NCI-H774 (cell line): ENCODE measurements at regions not wholly inside any gene's neighbourhood (a gene's known extent, or its start where the extent isn't known, plus 50 kb on each side); places are given as distances from the start of the nearest gene placed in this dataset.

Experiments
- DNase-seq: peaks from one replicate; lab custom pipeline; 2025; lab: John Stamatoyannopoulos, UW

DNA sequence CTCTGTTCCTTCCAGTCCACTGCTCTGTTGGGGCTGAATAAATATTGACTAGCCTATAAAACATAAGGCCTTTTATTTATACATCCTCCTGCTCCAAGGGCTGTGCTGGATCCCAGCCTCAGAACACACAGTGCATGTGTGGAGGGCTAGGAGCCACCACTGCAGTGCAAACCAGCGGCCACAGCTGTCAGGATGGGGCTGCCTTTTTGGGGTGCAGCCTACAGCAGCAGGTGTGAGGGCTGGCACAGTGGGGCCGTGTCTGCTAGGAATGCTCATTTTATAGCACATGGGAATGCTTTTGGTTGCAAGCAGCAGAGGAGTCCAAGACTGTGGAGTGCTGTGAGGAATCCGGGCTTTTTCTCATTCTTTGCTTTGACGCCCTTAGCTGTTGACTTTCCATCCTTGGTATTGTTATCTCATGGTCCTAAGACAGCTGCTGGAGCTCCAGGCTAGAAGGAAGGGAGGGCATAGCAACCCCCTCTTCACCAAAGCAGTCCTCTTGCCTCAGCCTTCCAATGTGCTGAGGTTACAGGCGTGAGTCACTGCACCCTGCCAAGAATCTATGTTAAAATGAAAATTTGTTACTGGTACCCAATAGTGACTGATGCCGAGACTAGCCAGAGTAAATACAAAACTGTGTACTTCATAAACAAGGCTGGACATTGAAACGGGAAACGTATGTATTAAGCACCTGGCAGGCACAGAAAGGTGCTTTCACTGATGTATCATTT, 334.3 kb upstream of the GATB start:
- peak; percentile 50 for DNase-seq

DNA sequence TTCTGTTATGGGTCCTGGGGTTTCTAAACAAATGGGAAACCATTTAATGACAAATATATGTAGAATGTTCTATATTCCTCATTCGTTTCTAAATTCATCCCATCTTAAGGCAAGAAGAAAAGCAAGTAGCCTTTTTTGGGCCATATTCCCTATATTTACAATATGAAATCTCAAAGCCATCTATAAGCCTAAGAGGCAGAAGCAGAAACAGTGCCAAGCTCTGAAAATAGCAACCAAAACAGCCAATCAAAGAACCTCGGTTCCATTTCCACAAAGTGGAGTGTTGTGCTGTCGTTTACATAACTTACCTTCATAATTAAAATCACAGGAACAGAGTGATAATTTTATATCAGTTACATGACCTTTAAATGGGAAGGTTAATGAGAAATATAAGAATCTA, 330.6 kb upstream of the GATB start:
- DNase-seq: no peak

DNA sequence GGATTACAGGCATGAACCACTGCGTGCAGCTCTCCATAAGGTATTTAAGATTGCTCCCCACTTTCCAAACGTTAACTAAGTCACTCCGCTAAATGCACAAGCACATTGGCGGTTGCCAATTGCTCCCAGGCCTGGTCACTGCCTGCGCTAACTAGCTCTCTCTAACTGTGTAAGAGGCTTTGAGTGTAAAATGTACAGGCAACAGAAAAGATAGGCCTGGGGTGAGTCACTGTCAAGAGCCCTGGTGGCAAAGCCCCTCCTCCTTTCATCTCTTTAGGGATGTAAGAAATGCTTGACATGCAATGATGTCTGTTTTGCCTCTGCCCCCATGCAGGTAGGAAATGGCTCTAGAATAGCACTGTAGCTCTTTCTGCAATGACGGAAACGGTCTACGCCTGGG, 329.7 kb upstream of the GATB start:
- no peak for DNase-seq

DNA sequence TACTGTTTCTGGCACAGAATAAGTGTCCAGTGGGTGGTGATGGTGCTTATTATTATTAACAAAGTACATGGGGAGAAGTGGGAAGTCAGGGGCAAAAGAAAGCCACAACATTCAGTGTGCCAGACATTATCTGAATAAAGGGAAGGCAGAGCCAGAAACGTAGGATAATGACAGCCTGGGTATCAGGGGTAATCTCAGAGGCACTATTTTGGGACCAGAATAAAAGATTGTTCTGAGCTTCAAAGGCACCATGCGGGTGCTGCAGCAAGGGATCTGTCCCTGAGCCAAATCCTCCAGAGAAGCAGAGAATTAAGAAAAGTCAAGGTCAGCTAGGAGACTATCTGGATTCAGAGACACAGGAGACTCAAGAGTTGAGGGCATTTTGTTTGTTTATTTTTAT, 328.8 kb upstream of the GATB start:
- DNase-seq: no peak

DNA sequence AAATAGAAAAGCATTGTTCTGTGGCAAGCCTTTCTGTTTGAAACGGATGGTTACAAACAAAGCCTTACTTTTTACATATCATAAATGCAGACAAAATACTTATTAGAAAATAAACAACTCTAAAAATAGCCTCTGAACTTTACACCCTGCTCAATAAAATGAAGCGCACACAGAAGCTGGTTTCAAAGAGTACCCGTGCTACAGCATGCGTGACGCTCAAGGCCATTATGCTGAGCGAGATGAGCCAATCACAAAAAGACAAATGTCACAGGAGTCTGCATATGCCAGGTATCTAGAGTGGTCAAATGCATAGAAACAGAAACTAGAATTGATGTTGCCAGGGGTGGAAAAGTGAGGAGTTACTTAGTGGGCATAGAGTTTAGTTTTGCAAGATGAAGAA, 326.5 kb upstream of the GATB start:
- DNase-seq: no peak

DNA sequence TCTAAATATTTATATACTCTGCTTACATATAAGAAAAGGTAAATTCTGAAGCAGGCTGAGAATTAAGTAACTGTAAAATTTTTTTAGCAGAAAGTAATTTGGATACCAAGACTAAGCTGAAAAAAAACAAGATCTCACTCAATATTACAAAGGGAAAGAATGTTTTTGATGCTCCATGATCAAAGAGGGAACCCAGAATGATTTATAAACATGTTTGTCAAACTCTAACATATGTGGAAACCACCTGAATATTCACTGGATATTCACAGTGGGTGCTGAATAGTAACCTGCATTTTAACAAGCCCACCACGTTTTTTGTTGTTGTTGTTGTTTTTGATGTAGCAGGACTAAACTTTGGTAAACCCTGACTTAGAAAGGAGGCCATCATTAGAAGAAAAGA, 324.9 kb upstream of the GATB start:
- no peak for DNase-seq

DNA sequence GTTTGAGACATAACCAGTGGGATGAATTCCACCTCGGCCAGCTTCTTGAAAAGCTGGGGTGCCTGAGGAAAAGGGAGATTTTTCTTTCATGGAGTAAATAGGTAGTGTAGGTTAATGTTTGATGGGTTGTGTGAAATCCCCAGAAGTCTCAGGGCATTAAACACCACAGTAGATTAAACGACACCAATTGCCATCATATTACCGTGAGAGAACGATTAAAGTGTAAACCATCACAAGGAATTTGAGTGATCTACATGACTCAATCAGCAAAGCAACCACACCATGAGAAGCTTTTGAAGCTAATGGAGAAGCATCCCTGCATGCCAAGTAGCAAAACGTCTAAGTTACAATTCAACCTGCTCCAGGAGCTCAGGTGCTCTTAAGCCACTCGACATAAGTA, 322.5 kb upstream of the GATB start:
- DNase-seq: no peak

DNA sequence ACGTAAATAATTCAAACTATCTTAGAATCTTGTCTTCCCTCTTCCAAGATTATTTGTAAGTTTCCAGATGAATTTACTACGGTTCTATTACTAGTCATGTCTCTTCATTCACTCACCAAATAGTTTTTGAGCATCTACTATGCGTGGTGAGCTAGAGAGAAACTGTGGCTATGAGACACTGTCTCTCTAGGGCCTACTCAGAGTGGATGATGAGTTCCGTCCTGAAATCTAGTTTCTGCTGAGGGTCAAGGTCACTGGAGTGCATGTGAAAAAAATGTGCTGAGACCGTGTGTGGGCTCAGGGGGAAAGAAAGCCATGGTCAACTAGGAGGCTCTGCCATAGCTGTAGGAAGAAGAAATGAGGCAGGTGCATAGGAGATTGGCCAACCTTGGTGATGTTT, 320.2 kb upstream of the GATB start:
- DNase-seq: no peak

DNA sequence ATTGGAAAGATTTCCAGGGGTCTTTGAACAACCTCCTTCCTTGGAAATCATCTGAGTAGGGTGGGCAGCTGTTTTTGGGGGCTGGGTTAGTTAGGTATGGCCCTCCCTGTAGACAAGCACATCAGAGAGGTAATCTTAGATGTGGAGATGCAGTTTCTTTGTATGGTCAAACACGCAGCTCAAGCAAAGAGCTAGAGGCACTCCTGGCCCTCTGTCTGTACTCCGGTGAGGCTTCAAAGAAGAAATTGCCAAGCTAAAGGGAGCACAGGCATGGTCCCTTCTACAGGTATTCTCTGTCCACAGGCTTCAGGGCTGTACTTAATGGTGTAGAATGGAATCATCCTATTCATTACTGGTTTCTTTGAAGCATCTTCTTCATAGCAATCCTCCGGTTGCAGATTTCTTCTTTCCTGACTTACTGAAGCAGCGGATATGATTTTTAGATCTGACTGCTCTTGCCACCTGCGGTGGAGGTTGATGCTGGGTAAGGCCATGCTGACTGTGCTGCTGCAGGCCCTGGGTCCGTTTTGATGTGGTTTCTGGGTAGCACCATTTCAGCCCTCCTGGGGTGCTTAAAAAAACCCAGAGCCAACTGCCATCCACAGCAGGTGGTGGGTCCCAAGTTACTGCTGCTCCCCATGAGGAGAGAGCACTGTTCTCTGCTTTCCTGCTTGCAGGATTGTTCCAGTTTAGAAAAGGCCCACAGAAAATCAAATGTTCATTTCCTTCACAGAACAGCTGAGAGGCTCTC, 318.9 kb upstream of the GATB start:
- DNase-seq: no peak

DNA sequence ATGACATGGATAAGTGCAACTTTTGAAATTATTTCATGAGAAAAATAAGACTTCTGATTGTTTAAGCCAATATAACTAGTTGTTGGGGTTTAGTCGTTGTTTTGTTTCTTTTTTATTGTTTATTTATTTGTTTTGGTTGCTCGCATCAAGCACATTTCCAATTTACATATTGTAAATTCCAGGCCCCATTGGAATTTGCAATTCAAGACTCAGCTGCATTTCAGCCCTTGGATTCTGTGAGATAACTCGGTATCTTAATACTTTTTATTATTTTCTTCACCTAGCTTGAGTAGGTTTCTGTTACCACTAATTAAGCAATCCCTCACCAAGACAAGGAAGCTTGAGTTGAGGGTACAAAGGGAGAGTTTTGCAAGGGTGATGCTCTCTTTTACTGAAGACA, 318.3 kb upstream of the GATB start:
- no peak for DNase-seq

DNA sequence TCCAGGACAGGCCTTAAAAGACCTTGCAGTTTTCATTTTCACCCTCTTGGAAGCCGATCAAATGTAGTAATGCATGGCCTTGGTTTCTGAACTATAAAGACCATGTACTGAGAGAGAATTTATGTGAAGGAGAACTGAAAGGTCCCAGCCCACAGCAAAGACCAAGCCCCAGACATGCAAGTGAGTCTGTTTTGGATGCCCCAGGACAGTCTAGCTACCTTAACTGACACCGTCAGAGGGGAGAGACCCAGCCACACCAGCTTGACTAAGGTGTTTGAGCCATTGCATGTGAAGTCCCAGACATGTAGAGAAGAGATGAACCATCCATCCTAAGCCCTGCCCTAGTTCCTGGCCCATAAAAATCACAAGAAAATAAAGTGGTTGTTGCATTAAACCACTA, 316.8 kb upstream of the GATB start:
- DNase-seq: no peak

DNA sequence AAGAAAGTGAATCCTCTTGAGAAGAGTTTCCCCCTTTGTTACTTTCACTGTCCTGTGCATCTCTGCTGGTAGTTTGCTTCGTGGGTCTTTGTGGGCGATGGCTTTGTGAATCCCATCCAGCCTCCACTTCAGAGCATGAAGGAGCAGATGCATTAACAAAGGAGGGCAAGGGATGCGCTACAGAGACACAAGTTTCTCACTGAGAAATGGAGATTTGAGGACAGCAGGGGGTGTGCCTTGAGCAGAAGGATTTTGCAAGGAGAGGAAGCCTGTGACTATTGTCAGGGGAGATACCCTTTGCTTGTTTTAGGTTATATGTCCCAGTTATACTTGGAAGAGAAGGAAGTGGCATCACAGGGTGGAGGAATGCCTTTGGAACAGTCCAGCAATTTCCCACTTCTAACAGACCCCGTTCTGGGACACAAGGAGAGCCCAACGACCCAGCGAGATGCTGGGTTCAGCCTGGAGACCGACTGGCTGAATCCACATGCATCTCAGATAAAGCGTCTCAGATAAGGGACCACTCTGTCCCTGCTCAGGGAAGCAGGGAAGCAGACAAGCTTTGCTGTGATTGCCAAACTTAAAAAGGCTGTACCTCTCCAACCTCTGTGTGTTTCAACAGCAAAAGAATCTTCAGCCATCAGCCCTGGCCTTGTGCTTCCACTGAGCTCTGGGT, 314.6 kb upstream of the GATB start:
- no peak for DNase-seq

DNA sequence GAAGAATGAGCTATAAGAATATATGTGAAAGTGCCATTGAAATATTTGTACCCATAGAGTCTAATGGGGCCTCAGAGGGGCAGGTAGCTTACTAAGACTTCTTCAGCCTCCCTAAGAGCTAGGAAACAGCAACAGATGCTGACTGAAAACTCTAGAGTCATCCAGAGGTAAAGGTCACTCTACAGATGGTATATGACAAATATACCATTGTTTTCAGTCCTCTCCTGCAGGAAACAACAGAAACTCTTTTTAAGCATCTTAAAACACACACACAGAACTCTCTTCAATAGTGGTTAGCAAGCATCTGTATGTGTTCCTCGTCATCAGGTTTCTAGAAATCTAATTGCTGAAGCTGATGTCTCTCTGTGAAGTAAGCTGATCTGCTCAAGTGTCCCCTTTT, 313.8 kb upstream of the GATB start:
- DNase-seq: no peak

DNA sequence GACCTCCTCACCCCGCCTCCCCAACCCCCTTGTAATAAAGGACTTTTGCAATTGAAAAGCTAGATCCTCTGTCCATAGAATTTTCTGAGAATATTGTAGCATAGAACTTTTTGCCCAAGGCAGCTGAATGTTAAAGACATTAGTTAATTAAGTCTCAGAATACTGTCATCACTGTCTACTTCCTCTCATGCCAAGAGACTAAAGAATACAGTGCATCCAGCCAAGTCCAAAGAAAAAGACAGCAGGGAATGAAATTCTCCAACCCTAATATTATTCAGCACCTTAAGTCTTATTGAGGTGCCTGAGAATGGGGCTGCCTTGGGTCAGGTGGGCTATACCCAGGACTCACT, 313.3 kb upstream of the GATB start:
- DNase-seq: no peak

DNA sequence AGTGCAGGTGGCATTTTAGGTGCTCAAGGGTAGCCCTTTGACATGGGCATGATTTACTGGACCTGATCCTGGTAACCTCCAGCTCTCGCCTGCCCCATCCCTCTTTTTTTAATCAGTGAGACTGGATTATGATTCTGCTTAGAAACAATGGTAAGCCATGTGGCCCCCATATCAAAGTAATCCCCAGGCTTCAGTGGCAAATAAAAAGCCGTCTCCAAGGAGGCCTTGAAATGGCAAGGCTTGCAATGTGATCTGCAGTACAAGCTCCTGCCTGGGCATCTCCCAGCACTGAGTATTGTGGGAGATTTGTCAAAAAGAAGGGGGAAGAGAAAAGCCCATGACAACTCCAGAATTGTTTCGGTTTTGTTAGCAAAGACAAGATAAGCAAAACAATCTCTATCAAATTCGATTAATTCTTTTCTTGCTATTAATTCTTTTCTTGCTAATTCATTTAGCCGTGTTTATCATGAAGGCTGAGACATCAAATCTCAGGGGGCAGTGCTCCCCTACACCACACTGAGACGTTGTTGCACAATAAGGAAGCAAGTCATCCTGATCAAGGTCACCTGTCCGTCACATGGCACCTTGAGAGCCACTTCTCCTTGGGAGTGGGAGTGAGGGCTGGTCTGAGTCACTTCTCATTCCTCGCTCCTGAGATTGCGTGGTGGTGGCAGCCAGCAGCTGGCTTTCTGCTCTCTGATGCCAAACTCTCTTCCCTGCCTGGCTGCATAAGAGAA, 312.7 kb upstream of the GATB start:
- DNase-seq: no peak

DNA sequence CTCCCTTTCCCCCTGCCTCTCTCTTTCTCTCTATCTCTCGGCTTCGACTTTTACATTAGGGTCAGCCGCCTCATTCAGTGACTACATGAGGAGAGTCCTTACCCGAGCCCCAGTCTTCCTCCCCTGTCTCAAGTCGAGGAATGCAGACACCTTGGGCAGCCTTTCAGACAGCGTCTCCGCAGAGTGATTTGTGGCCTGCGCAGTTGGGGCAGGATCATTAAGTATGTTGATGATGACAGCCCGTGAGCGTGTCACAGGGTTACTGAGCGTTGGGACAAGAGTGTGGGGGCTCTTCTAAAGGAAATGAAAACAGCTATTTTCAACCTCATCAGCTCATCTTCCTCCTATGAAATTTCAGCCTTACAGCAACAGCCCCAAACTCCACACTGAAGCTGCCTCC, 312.1 kb upstream of the GATB start:
- no peak for DNase-seq

DNA sequence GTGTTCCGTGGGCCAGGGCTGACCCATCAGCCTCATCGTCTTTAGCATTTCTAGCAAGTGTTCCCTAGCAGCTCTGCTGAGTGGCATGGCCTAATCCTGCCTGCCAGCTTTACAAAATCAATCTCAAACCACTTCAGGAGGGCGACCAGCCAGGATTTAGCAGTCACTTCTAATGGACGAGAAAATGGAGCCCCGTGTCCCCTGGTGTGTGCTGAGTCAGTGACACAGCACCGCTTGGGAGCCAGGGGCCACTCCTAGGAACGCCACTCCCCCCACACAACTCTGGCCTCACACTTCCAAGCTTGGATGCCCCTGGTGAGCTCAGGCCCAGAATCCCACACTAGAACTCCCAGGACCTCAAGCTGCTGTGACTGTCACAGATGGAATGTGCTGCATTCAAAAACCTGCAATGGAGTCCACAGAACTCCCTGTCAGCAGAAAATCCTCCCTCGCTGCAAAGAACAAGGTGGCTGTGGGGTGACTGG, 311.2 kb upstream of the GATB start:
- no peak for DNase-seq

DNA sequence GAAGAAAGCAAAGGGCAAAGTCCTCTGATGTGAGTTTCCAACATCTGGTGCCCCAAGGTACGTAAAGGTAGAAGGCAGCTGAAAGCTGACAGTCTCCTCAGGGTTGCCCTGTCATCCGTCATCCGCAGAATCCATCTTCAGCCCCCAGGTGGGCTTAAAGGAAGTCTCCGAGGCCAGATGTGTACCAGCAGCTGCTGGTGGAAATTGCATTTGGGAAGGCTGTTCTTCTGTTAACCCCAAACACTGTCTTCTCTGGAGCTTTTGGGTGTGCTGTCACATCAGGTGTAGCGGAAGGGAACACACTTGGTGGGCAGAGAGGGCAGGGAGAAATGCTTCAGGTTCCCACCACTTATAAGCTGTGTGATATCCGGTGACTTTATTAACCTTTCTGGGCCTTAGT, 310.0 kb upstream of the GATB start:
- DNase-seq: no peak

DNA sequence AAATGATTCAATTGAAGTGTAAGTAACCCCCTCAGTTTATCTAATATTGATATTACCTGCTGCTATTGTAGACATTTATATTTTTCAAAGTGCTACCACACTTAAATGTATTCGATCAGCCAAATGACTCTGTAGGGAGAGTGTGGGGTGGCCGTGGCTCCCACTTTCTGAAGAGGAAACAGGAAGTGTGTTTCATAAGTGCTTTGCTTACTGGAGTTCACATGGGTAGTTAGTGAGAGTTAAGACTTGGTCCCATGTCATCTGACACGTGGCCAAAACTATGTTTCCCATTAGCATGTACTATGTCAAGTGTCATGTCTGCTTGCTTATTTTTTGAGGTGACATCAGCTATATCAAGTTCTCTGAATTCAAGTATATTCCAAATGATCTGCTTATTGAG, 308.1 kb upstream of the GATB start:
- no peak for DNase-seq

DNA sequence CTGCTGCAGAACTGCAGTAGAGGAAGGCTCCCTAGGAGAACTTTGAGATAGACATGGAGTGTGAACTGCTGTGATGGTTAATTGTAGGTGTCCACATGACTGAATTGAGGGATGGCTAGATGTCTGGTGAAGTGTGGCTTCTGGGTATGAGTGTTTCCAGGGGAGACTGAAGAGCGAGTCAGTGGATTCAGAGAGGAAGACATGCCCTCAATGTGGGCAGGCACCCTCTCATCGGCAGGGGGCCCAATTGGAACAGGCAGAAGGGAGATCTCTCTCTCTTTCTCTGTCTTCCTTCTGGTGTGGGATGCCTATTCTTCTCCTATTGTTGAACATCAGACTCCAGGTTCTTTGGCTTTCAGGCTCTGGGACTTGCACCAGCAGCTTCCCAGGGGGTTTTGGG, 304.7 kb upstream of the GATB start:
- DNase-seq: no peak

DNA sequence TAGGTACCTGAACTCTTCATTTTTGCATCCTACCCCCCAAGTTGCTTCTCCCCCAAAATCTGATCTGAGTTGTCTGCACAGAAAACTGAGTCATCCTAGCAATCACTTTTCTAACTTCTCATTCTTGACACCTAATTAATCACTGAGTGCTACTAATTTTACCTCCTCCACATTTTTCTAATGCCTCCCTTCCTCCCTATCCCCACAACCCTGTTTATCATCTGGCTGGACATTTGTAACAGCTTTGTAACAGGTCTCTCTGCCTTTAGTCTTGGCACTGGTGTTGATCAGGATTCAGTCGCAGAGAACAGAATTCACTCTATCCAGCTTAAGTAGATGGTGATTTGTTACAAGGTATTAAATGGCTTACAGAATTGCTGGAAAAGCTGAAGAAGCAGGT, 303.9 kb upstream of the GATB start:
- no peak for DNase-seq

DNA sequence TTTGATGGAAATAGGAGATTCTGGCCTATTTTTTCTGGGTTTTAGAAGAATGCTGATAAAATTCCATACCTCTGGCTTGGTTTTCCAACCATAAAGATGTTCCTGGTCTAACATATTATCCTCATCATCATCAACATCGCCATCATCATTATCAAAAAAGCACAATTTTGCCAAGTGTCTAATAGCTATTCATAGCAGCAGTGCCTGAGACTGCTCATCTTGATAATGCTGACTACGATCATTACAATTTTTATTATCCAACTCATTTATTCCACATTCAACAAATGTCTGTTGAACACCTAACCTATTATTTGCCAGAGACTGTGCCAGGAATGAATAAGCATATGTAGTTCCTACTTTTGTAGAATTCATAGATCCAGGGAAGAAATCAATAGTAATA, 303.5 kb upstream of the GATB start:
- DNase-seq: no peak
